ENCODE measurements at regions not wholly inside any gene's neighbourhood (a gene's known extent, or its start where the extent isn't known, plus 50 kb on each side); places are given as distances from the start of the nearest gene placed in this dataset.

DNA sequence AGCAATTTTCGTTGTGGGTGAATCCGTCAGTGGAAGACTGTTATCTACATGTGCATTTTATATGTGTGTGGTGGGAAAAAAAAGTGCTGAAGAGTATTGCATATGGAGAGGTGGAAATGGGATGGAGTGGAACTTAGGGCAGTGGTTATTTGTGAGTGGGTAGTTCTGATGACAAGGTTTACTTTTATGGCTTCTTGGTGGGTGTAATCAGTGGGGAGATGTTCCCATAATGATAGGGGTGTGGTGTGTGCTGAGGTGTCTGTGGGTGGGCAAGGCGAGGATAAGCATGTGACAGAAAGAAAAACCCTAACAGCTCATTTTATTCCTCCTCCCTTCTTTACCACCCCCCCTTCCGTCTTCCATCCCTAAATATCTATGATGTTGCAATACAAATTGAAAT, 288.1 kb downstream of the NUF2 start:
- ATAC-seq = no peak

DNA sequence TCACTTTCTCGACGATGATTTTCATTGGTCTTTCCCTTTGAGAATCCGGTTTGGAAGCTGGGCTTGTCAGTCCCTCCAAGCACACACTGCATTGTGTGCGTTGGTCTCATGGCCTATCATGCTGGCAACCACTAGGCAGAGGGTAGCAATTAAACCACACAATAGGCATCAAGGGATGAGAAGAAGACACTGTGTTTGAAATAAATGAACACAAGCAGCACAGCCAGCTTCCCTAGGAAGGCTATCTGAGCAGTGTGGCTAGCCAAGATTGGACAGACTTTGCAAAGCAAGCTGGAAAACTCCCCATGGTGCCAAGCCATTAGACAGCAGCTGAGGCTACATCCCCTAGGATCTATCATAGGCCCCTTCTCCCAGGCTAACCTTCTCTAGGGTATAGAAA, 288.7 kb downstream of the NUF2 start:
- Histone ChIP-seq H3K9ac (ENCODE audit: insufficient read depth in 1 of 2, low read depth in 2 of 2, low read length in 2 of 2) (no peak overlapping the region), H3K4me3 (no peak overlapping the region), H3K27ac (ENCODE audit: extremely low read depth, low read depth, low read length) (no peak overlapping the region), H2AFZ (ENCODE audit: low read depth, low read length) (no peak overlapping the region), H3K36me3 (ENCODE audit: control insufficient read depth, insufficient read depth, low read length) (no peaks in the 10 kb centered on the region), H4K20me1 (replicated peaks; ENCODE audit: control insufficient read depth, insufficient read depth, low read length) (no peaks in the 10 kb centered on the region), H3K27me3 (ENCODE audit: control insufficient read depth in 2 of 2, insufficient read depth in 2 of 2, low read length in 2 of 2) (no peaks in the 10 kb centered on the region), H3K9me1 (ENCODE audit: control insufficient read depth, insufficient read depth, low read length) (no peaks in the 10 kb centered on the region), H3K4me1 (replicated peaks in 1 of 2; ENCODE audit: control insufficient read depth in 2 of 2, insufficient read depth in 2 of 2, low read length in 2 of 2) (no peaks in the 10 kb centered on the region), H3K4me2 (ENCODE audit: insufficient read depth, low read length) (no peak overlapping the region), H3K79me2 (ENCODE audit: control insufficient read depth, insufficient read depth, low read length) (no peaks in the 10 kb centered on the region), H3K9me3 (replicated peaks; ENCODE audit: control insufficient read depth, insufficient read depth, low read depth, low read length) (peaks cover 3% of the 10 kb centered on the region; the same call in 1 of the 2 replicates)
- FAIRE-seq (no peak), ATAC-seq (no peak), DNase-seq (ENCODE audit: extremely low read depth in 1 of 4, low spot score in 3 of 4) (no peak)
- BruUV-seq (replicated peaks) = no TSS peak
- ChIA-PET POLR2A (interaction anchor here (0.6 to 0.7 kb wide), 2 partner anchors 264 to 959 kb away, joined by 3 read pairs; no protein-coding TSS in a partner anchor), CTCF (ENCODE audit: low intra/inter-chr PET ratio) (no interaction called here)
- intact Hi-C loops (cut with micrococcal nuclease) = no loop called here
- in situ Hi-C loops (cut with MboI) = no loop called here
- WGBS (ENCODE audit: insufficient coverage, low coverage, missing lambda C conversion rate) = 1% methylated on average over 4 of the region's 4 CpGs
- no peak for TF ChIP-seq ZNF77 (CRISPR knock-in tag; IDR thresholded peaks at IDR 0.05)
- no peak for TF ChIP-seq GABPB1 (CRISPR knock-in tag; IDR thresholded peaks at IDR 0.05)
- TF ChIP-seq, protein P1, sequence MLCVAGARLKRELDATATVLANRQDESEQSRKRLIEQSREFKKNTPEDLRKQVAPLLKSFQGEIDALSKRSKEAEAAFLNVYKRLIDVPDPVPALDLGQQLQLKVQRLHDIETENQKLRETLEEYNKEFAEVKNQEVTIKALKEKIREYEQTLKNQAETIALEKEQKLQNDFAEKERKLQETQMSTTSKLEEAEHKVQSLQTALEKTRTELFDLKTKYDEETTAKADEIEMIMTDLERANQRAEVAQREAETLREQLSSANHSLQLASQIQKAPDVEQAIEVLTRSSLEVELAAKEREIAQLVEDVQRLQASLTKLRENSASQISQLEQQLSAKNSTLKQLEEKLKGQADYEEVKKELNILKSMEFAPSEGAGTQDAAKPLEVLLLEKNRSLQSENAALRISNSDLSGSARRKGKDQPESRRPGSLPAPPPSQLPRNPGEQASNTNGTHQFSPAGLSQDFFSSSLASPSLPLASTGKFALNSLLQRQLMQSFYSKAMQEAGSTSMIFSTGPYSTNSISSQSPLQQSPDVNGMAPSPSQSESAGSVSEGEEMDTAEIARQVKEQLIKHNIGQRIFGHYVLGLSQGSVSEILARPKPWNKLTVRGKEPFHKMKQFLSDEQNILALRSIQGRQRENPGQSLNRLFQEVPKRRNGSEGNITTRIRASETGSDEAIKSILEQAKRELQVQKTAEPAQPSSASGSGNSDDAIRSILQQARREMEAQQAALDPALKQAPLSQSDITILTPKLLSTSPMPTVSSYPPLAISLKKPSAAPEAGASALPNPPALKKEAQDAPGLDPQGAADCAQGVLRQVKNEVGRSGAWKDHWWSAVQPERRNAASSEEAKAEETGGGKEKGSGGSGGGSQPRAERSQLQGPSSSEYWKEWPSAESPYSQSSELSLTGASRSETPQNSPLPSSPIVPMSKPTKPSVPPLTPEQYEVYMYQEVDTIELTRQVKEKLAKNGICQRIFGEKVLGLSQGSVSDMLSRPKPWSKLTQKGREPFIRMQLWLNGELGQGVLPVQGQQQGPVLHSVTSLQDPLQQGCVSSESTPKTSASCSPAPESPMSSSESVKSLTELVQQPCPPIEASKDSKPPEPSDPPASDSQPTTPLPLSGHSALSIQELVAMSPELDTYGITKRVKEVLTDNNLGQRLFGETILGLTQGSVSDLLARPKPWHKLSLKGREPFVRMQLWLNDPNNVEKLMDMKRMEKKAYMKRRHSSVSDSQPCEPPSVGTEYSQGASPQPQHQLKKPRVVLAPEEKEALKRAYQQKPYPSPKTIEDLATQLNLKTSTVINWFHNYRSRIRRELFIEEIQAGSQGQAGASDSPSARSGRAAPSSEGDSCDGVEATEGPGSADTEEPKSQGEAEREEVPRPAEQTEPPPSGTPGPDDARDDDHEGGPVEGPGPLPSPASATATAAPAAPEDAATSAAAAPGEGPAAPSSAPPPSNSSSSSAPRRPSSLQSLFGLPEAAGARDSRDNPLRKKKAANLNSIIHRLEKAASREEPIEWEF (CRISPR knock-in tag; IDR thresholded peaks at IDR 0.05) = no peak
- TF ChIP-seq FOXA1 (IDR thresholded peaks at IDR 0.05; ENCODE audit: borderline replicate concordance) = no peak
- no peak for TF ChIP-seq NFATC3 (IDR thresholded peaks at IDR 0.05)
- no peak for TF ChIP-seq RHOXF2B (CRISPR knock-in tag; conservative IDR thresholded peaks at IDR 0.05)

More for the DNA sequence above, 288.1 kb downstream of the NUF2 start:
- ChIA-PET POLR2A (interaction anchor here (0.7 kb wide), 1 partner anchor 960 kb away, joined by 3 read pairs; no protein-coding TSS in a partner anchor), CTCF (ENCODE audit: low intra/inter-chr PET ratio) (no interaction called here)
- DNase-seq (ENCODE audit: extremely low read depth in 1 of 4, low spot score in 3 of 4) (no peak), FAIRE-seq (no peak)
- Histone ChIP-seq H3K4me2 (ENCODE audit: insufficient read depth, low read length) (no peak overlapping the region), H4K20me1 (replicated peaks; ENCODE audit: control insufficient read depth, insufficient read depth, low read length) (no peaks in the 10 kb centered on the region), H2AFZ (ENCODE audit: low read depth, low read length) (no peak overlapping the region), H3K9me1 (ENCODE audit: control insufficient read depth, insufficient read depth, low read length) (no peaks in the 10 kb centered on the region), H3K36me3 (ENCODE audit: control insufficient read depth, insufficient read depth, low read length) (no peaks in the 10 kb centered on the region), H3K4me3 (no peak overlapping the region), H3K9me3 (replicated peaks; ENCODE audit: control insufficient read depth, insufficient read depth, low read depth, low read length) (peaks cover 3% of the 10 kb centered on the region; the same call in 1 of the 2 replicates), H3K27ac (ENCODE audit: extremely low read depth, low read depth, low read length) (no peak overlapping the region), H3K9ac (ENCODE audit: insufficient read depth in 1 of 2, low read depth in 2 of 2, low read length in 2 of 2) (no peak overlapping the region), H3K4me1 (replicated peaks in 1 of 2; ENCODE audit: control insufficient read depth in 2 of 2, insufficient read depth in 2 of 2, low read length in 2 of 2) (no peaks in the 10 kb centered on the region), H3K79me2 (ENCODE audit: control insufficient read depth, insufficient read depth, low read length) (no peaks in the 10 kb centered on the region), H3K27me3 (ENCODE audit: control insufficient read depth in 2 of 2, insufficient read depth in 2 of 2, low read length in 2 of 2) (no peaks in the 10 kb centered on the region)
- intact Hi-C loops (cut with micrococcal nuclease) = no loop called here
- no TSS peak for BruUV-seq (replicated peaks)
- WGBS (ENCODE audit: insufficient coverage, low coverage, missing lambda C conversion rate) = 0% methylated on average over 4 of the region's 4 CpGs
- in situ Hi-C loops (cut with MboI) = no loop called here
- TF ChIP-seq POLR2H (tag; IDR thresholded peaks at IDR 0.05; ENCODE audit: low read depth) (no peak), ZNF699 (CRISPR knock-in tag; IDR thresholded peaks at IDR 0.05; ENCODE audit: insufficient replicate concordance) (no peak), SPI1 (IDR thresholded peaks at IDR 0.05; ENCODE audit: borderline replicate concordance, low read depth, low read length) (no peak), NFE2 (IDR thresholded peaks at IDR 0.05; ENCODE audit: low read depth) (no peak), ZNF232 (CRISPR knock-in tag; IDR thresholded peaks at IDR 0.05) (no peak), RBM22 (IDR thresholded peaks at IDR 0.05; ENCODE audit: low read depth, low read length, poor library complexity, severe bottlenecking) (no peak), ZNF165 (CRISPR knock-in tag; IDR thresholded peaks at IDR 0.05; ENCODE audit: borderline replicate concordance) (no peak), BDP1 (IDR thresholded peaks at IDR 0.05; ENCODE audit: insufficient read depth, insufficient read length) (no peak), CHD2 (IDR thresholded peaks at IDR 0.05; ENCODE audit: low read depth, low read length) (no peak), ZZZ3 (IDR thresholded peaks at IDR 0.05) (no peak), SAFB (IDR thresholded peaks at IDR 0.05; ENCODE audit: borderline replicate concordance, low read depth, low read length) (no peak)

All from K562 (cell line).